IPS-20b (cell line): ENCODE measurements at regions not wholly inside any gene's neighbourhood (a gene's known extent, or its start where the extent isn't known, plus 50 kb on each side); places are given as distances from the start of the nearest gene placed in this dataset.

Source experiments
- H3K27ac ChIP-seq: one replicate; pipeline ENCODE4 v1.5.1; 2013; ENCODE audit warnings: low read length
- H3K27me3 ChIP-seq: 2 replicates; pipeline ENCODE4 v1.6.1; 2013; ENCODE audit warnings: mild to moderate bottlenecking, low read length, inconsistent platforms; ENCODE audit not compliant: insufficient read depth
- H3K36me3 ChIP-seq: 2 replicates; pipeline ENCODE4 v1.6.1; 2013; ENCODE audit warnings: low read depth, mild to moderate bottlenecking, inconsistent platforms, low read length, moderate library complexity; ENCODE audit not compliant: insufficient read depth
- H3K4me1 ChIP-seq: 2 replicates; pipeline ENCODE4 v1.6.1; 2013; ENCODE audit warnings: mild to moderate bottlenecking, control low read depth, inconsistent platforms, low read length, moderate library complexity; ENCODE audit not compliant: insufficient read depth
- H3K4me3 ChIP-seq: 2 replicates; pipeline ENCODE4 v1.5.1; 2013; ENCODE audit warnings: mild to moderate bottlenecking, low read length, inconsistent platforms
- H3K9ac ChIP-seq: 2 replicates; pipeline ENCODE4 v1.6.1; 2013; ENCODE audit warnings: low read depth, mild to moderate bottlenecking, inconsistent platforms, low read length, moderate library complexity
- H3K9me3 ChIP-seq: 2 replicates; pipeline ENCODE4 v1.6.1; 2013; ENCODE audit warnings: mild to moderate bottlenecking, low read depth, low read length, inconsistent platforms; ENCODE audit not compliant: insufficient read depth

GRCh38 chr18:56176751-56177150 lies 461.6 kb downstream of the TXNL1 start:
- Histone ChIP-seq H3K9me3 (no peaks in the 10 kb centered on the region), H3K36me3 (no peaks in the 10 kb centered on the region), H3K4me1 (peaks cover 10% of the 10 kb centered on the region; the same call in 1 of the 2 replicates), H3K9ac (no peak overlapping the region), H3K27me3 (no peaks in the 10 kb centered on the region), H3K27ac (no peak overlapping the region), H3K4me3 (no peak overlapping the region)

- H3K36me3 ChIP-seq: no peaks in the 10 kb centered on the region
- no peak overlapping the region for H3K27ac ChIP-seq
- no peaks in the 10 kb centered on the region for H3K27me3 ChIP-seq
- no peak overlapping the region for H3K4me3 ChIP-seq
- no peaks in the 10 kb centered on the region for H3K9me3 ChIP-seq
- no peak overlapping the region for H3K9ac ChIP-seq
- H3K4me1 ChIP-seq: peaks cover 10% of the 10 kb centered on the region; the same call in 1 of the 2 replicates
Measured at GRCh38 chr18:56175330-56176001, 462.9 kb downstream of the TXNL1 start.

GRCh38 chr18:56173542-56174220 lies 464.7 kb downstream of the TXNL1 start:
- Histone ChIP-seq H3K4me1 (peaks cover 13% of the 10 kb centered on the region; the same call in 1 of the 2 replicates), H3K27me3 (no peaks in the 10 kb centered on the region), H3K9ac (no peak overlapping the region), H3K27ac (no peak overlapping the region), H3K4me3 (no peak overlapping the region), H3K9me3 (no peaks in the 10 kb centered on the region), H3K36me3 (no peaks in the 10 kb centered on the region)

- H3K4me1 ChIP-seq: peaks cover 22% of the 10 kb centered on the region
- H3K4me3 ChIP-seq: no peak overlapping the region
- no peak overlapping the region for H3K27ac ChIP-seq
- H3K36me3 ChIP-seq: no peaks in the 10 kb centered on the region
- no peak overlapping the region for H3K9ac ChIP-seq
- H3K9me3 ChIP-seq: no peaks in the 10 kb centered on the region
- no peaks in the 10 kb centered on the region for H3K27me3 ChIP-seq
Measured at GRCh38 chr18:56172527-56172926, 465.9 kb downstream of the TXNL1 start.

- no peaks in the 10 kb centered on the region for H3K36me3 ChIP-seq
- no peaks in the 10 kb centered on the region for H3K27me3 ChIP-seq
- no peaks in the 10 kb centered on the region for H3K9me3 ChIP-seq
- no peak overlapping the region for H3K27ac ChIP-seq
- H3K9ac ChIP-seq: no peak overlapping the region
- H3K4me3 ChIP-seq: no peak overlapping the region
- peaks cover 22% of the 10 kb centered on the region for H3K4me1 ChIP-seq
Measured at GRCh38 chr18:56171848-56172247, 466.5 kb downstream of the TXNL1 start.

- peak overlapping the region; percentile 14; the same call in 1 of the 2 replicates for H3K9ac ChIP-seq
- no peaks in the 10 kb centered on the region for H3K9me3 ChIP-seq
- H3K36me3 ChIP-seq: no peaks in the 10 kb centered on the region
- H3K4me1 ChIP-seq: peaks cover 22% of the 10 kb centered on the region
- H3K4me3 ChIP-seq: no peak overlapping the region
- H3K27me3 ChIP-seq: no peaks in the 10 kb centered on the region
- no peak overlapping the region for H3K27ac ChIP-seq
Measured at GRCh38 chr18:56168049-56168781, 470.2 kb downstream of the TXNL1 start.

GRCh38 chr18:56167366-56167765 lies 471.0 kb downstream of the TXNL1 start:
- no peaks in the 10 kb centered on the region for H3K36me3 ChIP-seq
- no peak overlapping the region for H3K4me3 ChIP-seq
- no peak overlapping the region for H3K9ac ChIP-seq
- no peak overlapping the region for H3K27ac ChIP-seq
- no peaks in the 10 kb centered on the region for H3K9me3 ChIP-seq
- H3K4me1 ChIP-seq: peaks cover 14% of the 10 kb centered on the region
- H3K27me3 ChIP-seq: no peaks in the 10 kb centered on the region

- Histone ChIP-seq H3K27ac (no peak overlapping the region), H3K36me3 (no peaks in the 10 kb centered on the region), H3K4me3 (no peak overlapping the region), H3K27me3 (no peaks in the 10 kb centered on the region), H3K4me1 (peaks cover 12% of the 10 kb centered on the region), H3K9ac (no peak overlapping the region), H3K9me3 (no peaks in the 10 kb centered on the region)
Measured at GRCh38 chr18:56166914-56167313, 471.5 kb downstream of the TXNL1 start.

GRCh38 chr18:56165601-56166355 lies 472.6 kb downstream of the TXNL1 start:
- H3K27ac ChIP-seq: no peak overlapping the region
- no peaks in the 10 kb centered on the region for H3K27me3 ChIP-seq
- H3K4me3 ChIP-seq: no peak overlapping the region
- no peaks in the 10 kb centered on the region for H3K9me3 ChIP-seq
- peaks cover 11% of the 10 kb centered on the region for H3K4me1 ChIP-seq
- no peak overlapping the region for H3K9ac ChIP-seq
- no peaks in the 10 kb centered on the region for H3K36me3 ChIP-seq

- Histone ChIP-seq H3K36me3 (no peaks in the 10 kb centered on the region), H3K4me3 (no peak overlapping the region), H3K9ac (no peak overlapping the region), H3K4me1 (peaks cover under 1% of the 10 kb centered on the region), H3K9me3 (no peaks in the 10 kb centered on the region), H3K27me3 (no peaks in the 10 kb centered on the region), H3K27ac (no peak overlapping the region)
Measured at GRCh38 chr18:56162311-56163265, 475.8 kb downstream of the TXNL1 start.
